ENCODE measurements at regions not wholly inside any gene's neighbourhood (a gene's known extent, or its start where the extent isn't known, plus 50 kb on each side); places are given as distances from the start of the nearest gene placed in this dataset.

DNA sequence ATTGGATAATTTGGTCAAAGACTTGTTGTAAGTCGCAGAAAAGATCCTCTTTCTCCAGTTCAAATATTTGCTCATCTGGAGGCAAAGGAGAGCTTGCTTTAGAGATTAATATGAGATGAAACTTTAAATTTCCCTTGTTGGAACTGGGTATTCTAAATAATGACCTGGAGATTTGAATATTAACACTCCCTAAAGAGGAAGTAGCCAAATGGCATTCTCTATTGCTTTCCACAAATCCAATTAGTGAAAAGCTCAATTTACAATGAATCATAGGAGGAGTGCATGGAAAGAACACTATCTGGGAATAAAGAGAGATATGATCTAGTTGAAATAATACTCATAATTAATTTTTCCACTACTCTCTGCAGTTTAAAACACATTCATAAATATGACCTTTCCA is 641.6 kb upstream of the TENM4 start:
- no peak for DNase-seq

DNA sequence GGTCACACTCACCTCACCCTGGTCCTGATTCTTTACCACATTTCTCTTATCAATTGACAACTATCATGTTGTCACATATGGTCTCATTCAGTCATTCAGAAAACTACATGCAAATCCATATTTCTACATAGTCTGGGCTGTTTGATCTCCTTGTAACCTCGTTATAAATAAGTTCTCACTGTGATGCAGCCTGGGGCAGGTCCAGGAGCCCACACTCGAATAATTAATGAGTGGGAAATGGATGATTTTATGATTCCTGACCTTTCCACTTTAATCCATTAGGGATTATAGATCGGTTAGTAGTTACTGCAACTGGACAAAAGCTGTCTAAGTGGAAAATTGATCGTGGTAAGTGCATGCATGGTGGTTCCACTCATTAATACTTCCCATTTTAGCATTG is 636.3 kb upstream of the TENM4 start:
- no peak for DNase-seq

DNA sequence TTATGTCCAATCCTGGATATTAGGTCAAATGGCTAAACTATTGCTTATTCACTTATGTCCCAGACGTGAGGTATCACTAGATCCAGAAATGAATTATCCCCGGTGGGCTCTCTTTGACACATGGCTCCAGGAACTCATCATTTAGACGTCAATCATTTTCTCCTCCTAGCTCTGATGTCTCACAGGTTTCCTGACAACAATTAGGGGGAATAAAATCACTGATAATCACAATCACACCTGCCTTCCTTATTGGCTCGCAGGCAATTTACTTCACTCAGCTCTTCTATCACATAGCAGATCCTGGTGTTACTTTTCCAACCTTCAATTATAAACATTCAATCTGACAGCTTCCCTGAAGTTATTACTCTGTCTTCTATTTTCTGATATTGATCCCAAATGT is 634.0 kb upstream of the TENM4 start:
- DNase-seq: no peak

GRCh38 chr11:80066291-80066690 is 625.5 kb upstream of the TENM4 start:
- DNase-seq: no peak

GRCh38 chr11:80065086-80065485 is 624.3 kb upstream of the TENM4 start:
- no peak for DNase-seq

- no peak for DNase-seq
These were observed 620.2 kb upstream of the TENM4 start for GRCh38 chr11:80061056-80061455.

- no peak for DNase-seq
These were observed 613.8 kb upstream of the TENM4 start for GRCh38 chr11:80054582-80055165.

- DNase-seq: no peak
These were observed 607.7 kb upstream of the TENM4 start for GRCh38 chr11:80048513-80048912.

- DNase-seq: no peak
These were observed 600.5 kb upstream of the TENM4 start for GRCh38 chr11:80041136-80042000.

GRCh38 chr11:80034801-80035200 is 594.0 kb upstream of the TENM4 start:
- DNase-seq: no peak

DNA sequence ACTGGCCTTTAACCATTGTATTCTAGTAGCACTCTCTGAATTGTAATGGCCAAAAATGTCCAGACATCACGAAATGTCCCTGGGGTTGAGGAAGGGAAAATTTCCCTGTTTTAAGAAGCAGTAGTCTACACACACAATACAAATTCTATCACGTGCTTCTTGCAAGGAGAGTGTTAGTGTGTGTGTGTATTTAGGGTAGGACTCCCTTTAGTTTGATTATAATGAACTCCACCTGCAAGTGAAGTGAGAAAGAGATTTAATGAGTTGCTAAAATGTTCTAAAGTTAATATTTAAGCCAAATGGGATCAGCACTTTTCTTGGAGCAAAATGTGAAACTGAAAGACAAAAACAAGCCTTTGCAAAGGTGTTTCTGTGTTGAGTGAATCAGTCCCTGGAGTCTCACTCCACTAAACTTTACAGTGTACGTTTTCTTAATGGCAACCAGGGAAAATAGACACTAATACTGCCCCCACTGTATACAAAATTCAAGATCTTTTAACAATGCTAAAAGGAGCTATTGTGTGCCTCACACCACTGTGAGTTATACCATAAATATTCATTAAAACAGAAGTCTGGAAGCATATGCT is 590.3 kb upstream of the TENM4 start:
- DNase-seq: no peak

GRCh38 chr11:80028998-80029397 is 588.2 kb upstream of the TENM4 start:
- no peak for DNase-seq

- DNase-seq: no peak
These were observed 583.3 kb upstream of the TENM4 start for GRCh38 chr11:80024119-80024518.

DNA sequence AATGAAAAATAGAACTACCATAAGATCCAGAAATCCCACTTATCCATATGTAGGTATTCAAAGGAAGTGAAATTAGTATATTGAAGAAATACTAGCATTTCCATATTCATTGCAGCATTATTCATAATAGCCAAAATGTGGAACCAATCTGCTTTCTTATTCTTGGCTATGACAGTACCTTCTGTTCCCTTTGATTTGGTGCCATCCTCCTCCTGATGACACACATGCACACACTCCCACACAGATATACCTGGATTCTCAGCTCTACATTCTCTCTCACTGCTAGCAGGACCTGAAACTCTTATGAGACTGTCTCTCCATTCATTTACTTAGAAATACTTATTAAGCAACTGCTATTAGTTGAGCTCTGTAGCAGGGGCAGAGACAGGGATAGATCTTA is 582.6 kb upstream of the TENM4 start:
- DNase-seq: no peak

DNA sequence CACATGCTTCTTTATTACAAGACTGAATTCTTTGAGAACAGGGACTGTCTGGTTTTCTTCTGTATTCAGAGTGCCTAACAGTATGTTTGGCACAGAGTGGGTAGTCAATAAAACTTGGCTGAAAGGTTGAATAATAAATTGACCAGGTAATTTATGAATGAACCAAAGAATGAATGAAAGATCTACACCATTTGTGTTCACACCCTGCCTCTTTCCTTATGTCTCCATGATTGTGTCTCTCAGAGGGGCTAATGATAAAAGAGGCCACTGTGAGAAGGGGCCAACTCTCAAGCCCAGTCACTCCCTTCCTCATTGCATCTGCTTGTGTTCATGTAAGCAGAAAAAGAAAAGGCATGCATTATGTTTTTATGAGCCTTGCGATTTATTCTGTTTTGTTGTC is 569.7 kb upstream of the TENM4 start:
- DNase-seq: no peak

- no peak for DNase-seq
These were observed 568.3 kb upstream of the TENM4 start for GRCh38 chr11:80009081-80009480.

DNA sequence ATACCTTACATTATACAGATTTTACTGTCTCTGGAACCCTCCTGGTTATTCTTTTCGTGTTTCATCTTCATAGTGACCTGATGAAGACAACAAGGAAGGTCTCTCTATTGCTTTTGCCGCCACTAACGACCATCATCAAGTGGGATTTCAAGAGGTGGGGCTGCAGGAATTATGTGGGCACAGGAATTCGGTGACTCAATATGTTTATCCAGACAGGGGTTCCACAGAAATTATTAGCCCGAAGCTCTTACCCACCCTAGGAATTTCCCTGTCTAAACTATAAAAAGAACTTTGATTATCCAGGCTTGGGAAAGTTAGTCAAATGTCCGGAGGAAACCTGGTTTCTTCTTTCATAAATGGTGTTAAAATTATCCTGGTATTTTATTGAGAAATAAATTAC is 566.8 kb upstream of the TENM4 start:
- no peak for DNase-seq

GRCh38 chr11:79990141-79990540 is 549.3 kb upstream of the TENM4 start:
- no peak for DNase-seq

DNA sequence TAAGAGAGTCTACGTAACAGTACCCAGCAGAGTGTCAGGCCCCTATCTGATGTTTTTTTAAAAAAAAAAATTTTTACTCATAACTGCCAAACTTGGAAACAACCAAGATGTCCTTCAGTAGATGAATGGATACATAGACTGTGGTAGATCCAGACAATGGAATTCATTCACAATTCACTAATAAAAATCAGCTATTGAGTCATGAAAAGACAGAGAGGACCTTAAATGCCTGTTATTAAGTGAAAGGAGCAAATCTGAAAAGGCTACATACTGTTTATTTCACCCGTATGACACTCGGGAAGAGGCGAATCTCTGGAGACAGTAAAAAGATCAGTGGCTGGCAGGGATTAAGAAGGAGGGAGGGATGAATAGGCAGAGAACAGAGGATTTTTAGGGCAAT is 541.4 kb upstream of the TENM4 start:
- no peak for DNase-seq

GRCh38 chr11:79980916-79981315 is 540.1 kb upstream of the TENM4 start:
- no peak for DNase-seq

GRCh38 chr11:79973721-79974617 is 533.1 kb upstream of the TENM4 start:
- DNase-seq: no peak

- no peak for DNase-seq
These were observed 530.4 kb upstream of the TENM4 start for GRCh38 chr11:79971255-79971654.

DNA sequence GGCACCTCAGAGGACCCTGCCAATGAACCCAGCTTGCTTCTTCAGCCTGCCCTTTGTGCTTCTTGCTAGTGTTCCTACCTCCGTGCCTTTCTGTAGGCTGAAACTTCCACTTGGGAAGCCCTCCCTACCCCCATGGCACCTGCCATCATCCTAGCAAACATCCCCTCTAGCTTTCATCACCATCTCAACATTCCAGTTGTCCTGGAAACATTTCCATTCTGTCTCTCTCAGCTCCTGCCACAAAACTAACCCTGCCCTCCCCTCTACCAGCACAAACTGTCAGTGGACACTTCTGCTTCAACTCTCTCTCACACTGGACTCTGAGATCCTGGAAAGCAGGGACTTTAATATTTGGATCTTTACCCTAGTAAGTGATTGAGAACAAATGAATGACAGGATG is 525.8 kb upstream of the TENM4 start:
- DNase-seq: no peak

Measured in NCI-H2171 treated with DMSO at 0.1 percent for 48 hours (cell line).